ENCODE measurements at regions not wholly inside any gene's neighbourhood (a gene's known extent, or its start where the extent isn't known, plus 50 kb on each side); places are given as distances from the start of the nearest gene placed in this dataset.

GRCh38 chr1:79595931-79596330 is 589.4 kb upstream of the ADGRL4 start:
- TF ChIP-seq TAF1 (IDR thresholded peaks at IDR 0.05; ENCODE audit: low read depth) (no peak), EP300 (IDR thresholded peaks at IDR 0.05; ENCODE audit: borderline replicate concordance) (no peak), NFIC (IDR thresholded peaks at IDR 0.05) (no peak), CREB1 (IDR thresholded peaks at IDR 0.05; ENCODE audit: low read depth) (no peak)
